MV-4-11 (cell line): ENCODE measurements at regions not wholly inside any gene's neighbourhood (a gene's known extent, or its start where the extent isn't known, plus 50 kb on each side); places are given as distances from the start of the nearest gene placed in this dataset.
A peak's percentile ranks its signal among the peaks of the same experiment; 100 is the strongest.

Experiments used
- DNase-seq: peaks from one replicate; lab custom pipeline; 2025; lab: John Stamatoyannopoulos, UW

GRCh38 chr16:24414534-24414933, 124.8 kb upstream of the RBBP6 start:
- no peak for DNase-seq

- DNase-seq, result no peak
Measured at GRCh38 chr16:24418733-24419132, 120.6 kb upstream of the RBBP6 start.

GRCh38 chr16:24423312-24423711, 116.1 kb upstream of the RBBP6 start:
- DNase-seq, result no peak

- DNase-seq, result no peak
Measured at GRCh38 chr16:24424364-24424763, 115.0 kb upstream of the RBBP6 start.

- DNase-seq, result no peak
Measured at GRCh38 chr16:24427840-24428239, 111.5 kb upstream of the RBBP6 start.

- peak; percentile 84 for DNase-seq
Measured at GRCh38 chr16:24428756-24429155, 110.6 kb upstream of the RBBP6 start.

GRCh38 chr16:24430954-24431760, 108.2 kb upstream of the RBBP6 start:
- peak; percentile 60 for DNase-seq

- no peak for DNase-seq
Measured at GRCh38 chr16:24433706-24434105, 105.7 kb upstream of the RBBP6 start.

- peak; percentile 90 for DNase-seq
Measured at GRCh38 chr16:24440306-24440705, 99.1 kb upstream of the RBBP6 start.

GRCh38 chr16:24442631-24443030, 96.7 kb upstream of the RBBP6 start:
- no peak for DNase-seq

- DNase-seq, result no peak
Measured at GRCh38 chr16:24445216-24445615, 94.2 kb upstream of the RBBP6 start.

GRCh38 chr16:24446189-24446588, 93.2 kb upstream of the RBBP6 start:
- no peak for DNase-seq

- no peak for DNase-seq
Measured at GRCh38 chr16:24452724-24453123, 86.6 kb upstream of the RBBP6 start.

- no peak for DNase-seq
Measured at GRCh38 chr16:24463196-24463945, 76.0 kb upstream of the RBBP6 start.

- DNase-seq, result peak; percentile 42
Measured at GRCh38 chr16:24471561-24472350, 67.6 kb upstream of the RBBP6 start.

- no peak for DNase-seq
Measured at GRCh38 chr16:24477492-24477891, 61.9 kb upstream of the RBBP6 start.

GRCh38 chr16:24478401-24478800, 61.0 kb upstream of the RBBP6 start:
- DNase-seq, result no peak

- DNase-seq, result no peak
Measured at GRCh38 chr16:24482681-24483202, 56.6 kb upstream of the RBBP6 start.

GRCh38 chr16:24488045-24488444, 51.3 kb upstream of the RBBP6 start:
- no peak for DNase-seq
